Caco-2 (cell line): ENCODE measurements at regions not wholly inside any gene's neighbourhood (a gene's known extent, or its start where the extent isn't known, plus 50 kb on each side); places are given as distances from the start of the nearest gene placed in this dataset.

Experiments
- BruUV-seq: library from RNA; stranded (reverse); fragments of 400-500 nt; replicated peaks from 2 replicates; lab custom pipeline; 2021; lab: Mats Ljungman, UMichigan
- CTCF ChIA-PET: fragments of 300-600 bp; sonication (Branson Sonifier 250); formaldehyde crosslinking; loops from one replicate; lab custom pipeline; 2022; ENCODE audit warnings: antibody characterized with exemption; lab: Charles Lee
- POLR2A ChIA-PET: fragments of 300-600 bp; sonication (Branson Sonifier 250); formaldehyde crosslinking; loops from one replicate; lab custom pipeline; 2022; ENCODE audit warnings: antibody characterized with exemption; lab: Charles Lee
- DNase-seq, 2 experiments: peaks; one replicate each; pipeline versions ENCODE4 v3.0.0 to v3.0.0-alpha.2; 2020 to 2022
- H3K27me3 ChIP-seq: replicated peaks from 2 replicates; pipeline ENCODE4 v1.6.0; 2011; ENCODE audit warnings: low read length; ENCODE audit not compliant: control insufficient read depth, insufficient read depth
- H3K36me3 ChIP-seq: 2 replicates; pipeline ENCODE4 v1.5.1; 2011; ENCODE audit warnings: low read length; ENCODE audit not compliant: control insufficient read depth, insufficient read depth
- H3K4me1 ChIP-seq: fragments of 250-450 bp; sonication (Bioruptor Pico); 2 replicates; pipeline ENCODE4 v1.5.1; 2020; ENCODE audit warnings: mild to moderate bottlenecking
- H3K4me3 ChIP-seq: 2 replicates; pipeline ENCODE4 v1.5.1; 2011; ENCODE audit warnings: low read depth, mild to moderate bottlenecking, control low read depth, low read length
- H3K9me3 ChIP-seq: fragments of 250-450 bp; sonication (Bioruptor Pico); 2 replicates; pipeline ENCODE4 v1.5.1; 2020; ENCODE audit warnings: mild to moderate bottlenecking, moderate library complexity
- H3K27ac Mint-ChIP-seq: one replicate; pipeline ENCODE4 v1.8.0; 2022; ENCODE audit warnings: mixed read lengths; ENCODE audit not compliant: unreplicated experiment
- H3K27me3 Mint-ChIP-seq: one replicate; pipeline ENCODE4 v1.8.0; 2022; ENCODE audit warnings: mixed read lengths; ENCODE audit not compliant: insufficient read depth, unreplicated experiment
- H3K36me3 Mint-ChIP-seq: one replicate; pipeline ENCODE4 v1.8.0; 2022; ENCODE audit warnings: mild to moderate bottlenecking, mixed read lengths; ENCODE audit not compliant: insufficient read depth, unreplicated experiment
- H3K4me1 Mint-ChIP-seq: one replicate; pipeline ENCODE4 v1.8.0; 2022; ENCODE audit warnings: low read depth, mixed read lengths; ENCODE audit not compliant: unreplicated experiment
- H3K4me3 Mint-ChIP-seq: one replicate; pipeline ENCODE4 v1.8.0; 2022; ENCODE audit warnings: mild to moderate bottlenecking, moderate library complexity, mixed read lengths; ENCODE audit not compliant: unreplicated experiment
- H3K9me3 Mint-ChIP-seq: one replicate; pipeline ENCODE4 v1.8.0; 2022; ENCODE audit warnings: mixed read lengths; ENCODE audit not compliant: unreplicated experiment
- CTCF ChIP-seq, 2 experiments: fragments of 200-600 bp in 1 of 2; IDR thresholded peaks; 1 replicate in 1 of 2; 2 replicates in 1 of 2; pipeline versions ENCODE4 v1.5.1 to v1.8.0; 2011 to 2022; ENCODE audit warnings: antibody characterized with exemption in 1 of 2, control low read depth in 1 of 2, inconsistent platforms in 1 of 2, low read depth in 1 of 2, low read length in 1 of 2, mild to moderate bottlenecking in 1 of 2, moderate library complexity in 1 of 2; ENCODE audit not compliant: insufficient read depth in 1 of 2, severe bottlenecking in 1 of 2, unreplicated experiment in 1 of 2
- intact Hi-C: fragments of 100-400 bp; cut with micrococcal nuclease; formaldehyde crosslinking; loops from one replicate; pipeline ENCODE4 v1.10.0; 2022; ENCODE audit not compliant: unreplicated experiment

- H3K4me3 Mint-ChIP-seq, result no peak overlapping the region
- H3K4me1 Mint-ChIP-seq, result no peaks in the 10 kb centered on the region
- Histone ChIP-seq H3K36me3 (no peaks in the 10 kb centered on the region), H3K4me3 (no peak overlapping the region), H3K4me1 (peaks cover 7% of the 10 kb centered on the region; the same call in 1 of the 2 replicates), H3K27me3 (no peaks in the 10 kb centered on the region), H3K9me3 (no peaks in the 10 kb centered on the region)
- no TSS peak for BruUV-seq
- ChIA-PET POLR2A (no interaction called here), CTCF (no interaction called here)
- no peak for TF ChIP-seq CTCF (IDR thresholded peaks at IDR 0.05; ENCODE audit: insufficient read depth in 1 of 2, low read depth in 1 of 2, low read length in 1 of 2, severe bottlenecking in 1 of 2, unreplicated experiment in 1 of 2)
- no peak for DNase-seq
- no peaks in the 10 kb centered on the region for H3K27me3 Mint-ChIP-seq
- peaks cover 12% of the 10 kb centered on the region for H3K9me3 Mint-ChIP-seq
- intact Hi-C loops, result no loop called here
- H3K36me3 Mint-ChIP-seq, result no peaks in the 10 kb centered on the region
- no peak overlapping the region for H3K27ac Mint-ChIP-seq
Measured at GRCh38 chr4:186852964-186853391, 129.3 kb upstream of the FAT1 start.

- Histone ChIP-seq H3K36me3 (no peaks in the 10 kb centered on the region), H3K27me3 (no peaks in the 10 kb centered on the region), H3K9me3 (no peaks in the 10 kb centered on the region), H3K4me1 (peaks cover 7% of the 10 kb centered on the region; the same call in 1 of the 2 replicates), H3K4me3 (no peak overlapping the region)
- intact Hi-C loops, result no loop called here
- ChIA-PET CTCF (no interaction called here), POLR2A (no interaction called here)
- H3K4me1 Mint-ChIP-seq, result no peaks in the 10 kb centered on the region
- peaks cover 12% of the 10 kb centered on the region for H3K9me3 Mint-ChIP-seq
- no peaks in the 10 kb centered on the region for H3K36me3 Mint-ChIP-seq
- H3K27me3 Mint-ChIP-seq, result no peaks in the 10 kb centered on the region
- H3K4me3 Mint-ChIP-seq, result no peak overlapping the region
- no peak overlapping the region for H3K27ac Mint-ChIP-seq
- no TSS peak for BruUV-seq
- no peak for TF ChIP-seq CTCF (IDR thresholded peaks at IDR 0.05; ENCODE audit: insufficient read depth in 1 of 2, low read depth in 1 of 2, low read length in 1 of 2, severe bottlenecking in 1 of 2, unreplicated experiment in 1 of 2)
- no peak for DNase-seq
Measured at GRCh38 chr4:186854256-186854655, 130.6 kb upstream of the FAT1 start.

GRCh38 chr4:186855111-186855510 lies 131.5 kb upstream of the FAT1 start:
- H3K4me1 Mint-ChIP-seq, result no peaks in the 10 kb centered on the region
- POLR2A ChIA-PET, result no interaction called here
- Histone ChIP-seq H3K4me1 (peaks cover 7% of the 10 kb centered on the region; the same call in 1 of the 2 replicates), H3K9me3 (no peaks in the 10 kb centered on the region), H3K4me3 (no peak overlapping the region), H3K36me3 (no peaks in the 10 kb centered on the region), H3K27me3 (no peaks in the 10 kb centered on the region)
- intact Hi-C loops, result no loop called here
- no peak for TF ChIP-seq CTCF (IDR thresholded peaks at IDR 0.05; ENCODE audit: insufficient read depth in 1 of 2, low read depth in 1 of 2, low read length in 1 of 2, severe bottlenecking in 1 of 2, unreplicated experiment in 1 of 2)
- no TSS peak for BruUV-seq
- no peak for DNase-seq
- H3K4me3 Mint-ChIP-seq, result no peak overlapping the region
- H3K27ac Mint-ChIP-seq, result no peak overlapping the region
- H3K27me3 Mint-ChIP-seq, result no peaks in the 10 kb centered on the region
- H3K36me3 Mint-ChIP-seq, result no peaks in the 10 kb centered on the region
- CTCF ChIA-PET, result no interaction called here
- peaks cover 12% of the 10 kb centered on the region for H3K9me3 Mint-ChIP-seq
